DMS53 (cell line): ENCODE measurements at regions not wholly inside any gene's neighbourhood (a gene's known extent, or its start where the extent isn't known, plus 50 kb on each side); places are given as distances from the start of the nearest gene placed in this dataset.

Experiments used
- DNase-seq: peaks from one replicate; lab custom pipeline; 2025; lab: John Stamatoyannopoulos, UW

DNA sequence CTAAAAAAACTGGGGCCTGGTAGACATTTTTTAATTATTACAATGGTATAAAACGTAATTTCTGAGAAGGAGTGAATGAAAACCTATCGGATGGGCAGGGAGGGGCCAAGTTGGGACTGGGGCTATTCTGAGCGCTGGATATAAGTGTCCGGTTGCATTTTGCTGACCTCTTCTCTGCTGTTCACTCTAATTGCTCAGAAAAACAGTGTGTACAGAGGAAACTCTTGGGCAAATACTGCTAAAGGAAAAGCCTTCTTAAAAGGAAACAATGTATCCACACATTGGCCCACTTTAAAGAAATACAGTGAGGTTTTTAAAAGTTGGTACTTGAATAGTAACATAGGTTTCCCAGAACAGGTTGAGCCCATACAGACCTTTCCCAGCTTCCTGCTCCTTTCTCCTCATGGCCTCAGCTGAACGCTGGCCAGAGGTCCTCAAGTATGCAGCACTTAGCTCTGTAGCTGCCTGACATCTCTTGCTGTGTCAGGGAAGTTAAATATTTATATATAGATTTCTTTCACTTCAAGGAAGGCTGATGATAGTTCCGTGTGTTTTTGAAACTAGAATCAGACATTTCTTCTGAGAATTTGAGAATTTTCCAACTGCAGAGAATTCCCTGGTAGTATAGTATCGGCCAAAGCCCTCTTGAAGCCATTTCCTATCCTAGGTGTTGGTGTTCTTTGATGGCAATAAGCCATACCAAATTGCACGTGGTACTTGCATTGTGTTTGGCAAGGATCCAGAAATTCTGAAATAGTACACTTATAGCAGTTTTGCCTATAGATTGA lies 97.1 kb upstream of the SLC4A4 start:
- peak; percentile 51 for DNase-seq

GRCh38 chr4:71243091-71243833 lies 95.6 kb upstream of the SLC4A4 start:
- DNase-seq, result no peak

GRCh38 chr4:71247706-71248105 lies 91.1 kb upstream of the SLC4A4 start:
- DNase-seq, result no peak

DNA sequence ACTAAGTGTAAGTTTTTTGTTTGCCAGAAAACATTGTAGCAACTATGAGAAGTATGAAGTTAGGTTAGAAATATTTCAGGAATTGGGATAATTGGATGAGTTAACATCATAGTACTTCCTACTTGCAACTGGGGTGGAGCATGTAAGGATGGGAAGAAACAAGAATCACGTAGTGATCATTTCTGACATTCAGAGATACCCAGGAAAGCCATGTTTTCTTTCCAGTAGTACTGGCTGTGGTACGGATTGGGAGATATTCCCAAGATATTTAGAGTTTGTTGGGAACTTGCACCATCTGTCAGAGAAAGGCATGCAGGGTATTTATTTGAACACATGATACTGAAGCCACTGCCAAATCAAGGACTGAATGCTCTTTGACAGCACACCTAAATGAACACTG lies 87.6 kb upstream of the SLC4A4 start:
- DNase-seq, result no peak

DNA sequence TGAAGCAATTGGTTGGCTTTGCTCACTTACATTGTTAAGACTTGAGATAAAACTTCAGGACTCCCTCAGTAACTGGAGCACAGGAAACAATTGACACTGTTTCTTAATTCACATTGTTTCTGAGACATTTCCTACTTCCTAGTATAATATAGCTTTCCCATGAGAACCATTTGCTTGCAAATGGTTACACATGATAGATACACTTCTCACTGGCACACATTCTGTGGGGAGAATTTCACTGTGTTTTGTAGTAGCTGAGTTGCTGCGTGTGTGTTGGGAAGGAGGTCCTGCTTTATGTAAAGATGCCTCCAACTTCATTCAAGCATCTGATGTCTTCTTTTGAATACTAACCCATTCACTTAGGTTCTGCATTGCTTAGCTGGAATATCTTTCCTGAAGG lies 85.3 kb upstream of the SLC4A4 start:
- no peak for DNase-seq

DNA sequence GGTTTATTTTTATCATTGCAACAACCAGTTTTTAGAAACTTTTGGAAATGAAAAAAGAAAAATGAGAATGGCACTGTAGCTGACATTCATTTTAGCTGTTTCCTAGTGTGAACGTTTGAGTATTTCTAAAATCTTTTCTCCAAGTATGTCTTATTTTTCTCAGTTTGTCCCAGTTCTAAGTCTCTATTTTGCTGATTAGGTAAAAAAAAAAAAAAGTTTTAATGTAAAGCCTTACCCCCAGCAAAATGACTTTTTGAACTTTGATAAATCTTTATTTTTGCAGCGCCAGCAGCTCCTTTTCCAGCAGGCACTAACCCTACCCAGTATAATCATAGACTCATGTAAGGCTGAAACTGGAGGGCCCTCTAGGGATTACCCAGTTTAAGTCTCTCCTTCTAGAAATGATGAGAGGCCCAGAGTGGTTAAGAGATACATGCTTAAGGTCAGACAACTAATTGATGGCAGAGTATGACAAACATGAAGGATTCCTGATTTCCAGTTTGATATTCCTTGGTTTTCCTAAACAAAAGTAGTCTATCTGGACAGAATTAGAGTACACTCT lies 84.3 kb upstream of the SLC4A4 start:
- DNase-seq, result no peak

DNA sequence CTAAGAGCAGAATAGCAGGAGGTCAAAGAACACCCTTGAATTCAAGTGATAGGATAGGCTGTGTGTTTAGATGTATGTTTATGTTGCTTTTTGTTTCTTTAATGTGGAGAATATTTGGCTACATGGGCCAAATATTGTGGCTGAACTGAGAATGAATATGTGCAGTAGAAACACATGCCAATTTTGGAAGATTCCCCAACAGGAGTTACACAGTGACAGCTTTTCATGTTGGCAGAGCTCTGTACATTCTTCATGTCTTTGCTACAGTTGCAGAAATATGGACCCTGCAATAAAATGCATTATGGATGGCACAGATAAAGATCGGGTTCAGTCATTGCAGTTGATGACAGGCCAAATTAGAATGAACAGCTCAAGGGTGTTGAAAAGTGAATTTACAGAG lies 82.8 kb upstream of the SLC4A4 start:
- no peak for DNase-seq

DNA sequence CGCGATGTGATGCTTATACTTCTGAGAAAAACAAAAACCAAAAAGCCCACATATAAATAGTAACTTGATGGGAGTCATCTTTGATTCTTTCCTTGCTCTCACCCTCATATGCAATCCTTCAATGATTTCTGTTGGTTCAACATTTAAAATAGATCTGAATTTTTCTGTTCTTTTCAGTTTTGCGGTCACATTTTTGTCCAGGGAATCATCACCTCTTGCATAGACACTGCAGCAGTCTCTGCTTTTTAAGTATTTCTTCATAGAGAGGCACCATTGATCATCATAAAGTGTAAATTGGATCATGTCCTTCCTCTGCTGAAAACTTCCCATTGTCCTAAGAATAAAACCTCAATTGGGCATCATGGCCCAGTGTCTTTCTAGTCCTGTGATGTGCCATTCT lies 81.1 kb upstream of the SLC4A4 start:
- DNase-seq, result no peak

GRCh38 chr4:71258323-71258722 lies 80.5 kb upstream of the SLC4A4 start:
- DNase-seq, result no peak

- no peak for DNase-seq
These were observed 79.5 kb upstream of the SLC4A4 start for GRCh38 chr4:71259280-71259679.

- no peak for DNase-seq
These were observed 78.9 kb upstream of the SLC4A4 start for GRCh38 chr4:71259911-71260331.

GRCh38 chr4:71260544-71260943 lies 78.3 kb upstream of the SLC4A4 start:
- DNase-seq, result no peak

DNA sequence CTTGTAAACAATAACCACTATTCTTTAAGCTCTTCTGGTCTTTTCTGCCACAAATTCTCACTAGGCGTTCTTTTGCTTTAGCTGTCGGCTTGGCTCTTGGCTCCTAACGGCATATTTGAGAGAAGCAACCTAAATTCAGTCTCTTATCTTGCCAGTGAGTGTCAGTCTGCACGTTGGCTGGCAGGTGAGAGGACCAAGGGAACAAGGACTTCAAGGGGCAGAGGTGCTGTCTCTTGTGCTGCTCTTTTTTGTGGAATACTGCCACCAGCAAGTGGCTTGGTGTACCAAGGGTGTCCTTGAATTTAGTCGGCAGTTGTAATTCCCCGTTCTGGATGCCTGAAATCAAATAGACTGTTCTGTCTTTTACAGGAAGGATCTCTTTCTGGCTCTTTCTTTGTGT lies 77.8 kb upstream of the SLC4A4 start:
- DNase-seq, result no peak

DNA sequence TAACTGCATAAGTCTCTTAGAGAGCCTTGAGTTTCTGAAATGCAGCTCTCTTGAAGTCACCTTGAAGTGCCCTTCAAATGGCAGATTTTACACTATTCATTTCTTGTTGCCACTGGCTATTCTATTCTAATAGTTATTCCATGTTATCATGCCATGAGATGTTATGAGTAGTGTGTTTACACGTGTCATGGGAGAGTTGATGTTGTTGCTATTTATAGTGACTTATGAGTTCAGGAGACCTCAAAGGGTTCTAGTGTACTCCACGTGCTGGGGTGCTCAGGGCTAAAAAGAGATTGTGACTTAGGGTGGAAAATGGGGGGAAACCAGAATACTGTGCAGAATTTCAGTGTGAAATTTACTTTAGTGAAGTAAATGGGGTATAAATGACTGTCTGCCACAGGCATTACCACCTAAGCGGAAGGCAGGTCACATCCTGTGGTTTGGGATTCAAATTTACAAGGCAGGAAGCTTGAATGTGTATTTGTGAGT lies 77.1 kb upstream of the SLC4A4 start:
- peak; percentile 1 for DNase-seq

- DNase-seq, result no peak
These were observed 76.7 kb upstream of the SLC4A4 start for GRCh38 chr4:71262161-71262560.

DNA sequence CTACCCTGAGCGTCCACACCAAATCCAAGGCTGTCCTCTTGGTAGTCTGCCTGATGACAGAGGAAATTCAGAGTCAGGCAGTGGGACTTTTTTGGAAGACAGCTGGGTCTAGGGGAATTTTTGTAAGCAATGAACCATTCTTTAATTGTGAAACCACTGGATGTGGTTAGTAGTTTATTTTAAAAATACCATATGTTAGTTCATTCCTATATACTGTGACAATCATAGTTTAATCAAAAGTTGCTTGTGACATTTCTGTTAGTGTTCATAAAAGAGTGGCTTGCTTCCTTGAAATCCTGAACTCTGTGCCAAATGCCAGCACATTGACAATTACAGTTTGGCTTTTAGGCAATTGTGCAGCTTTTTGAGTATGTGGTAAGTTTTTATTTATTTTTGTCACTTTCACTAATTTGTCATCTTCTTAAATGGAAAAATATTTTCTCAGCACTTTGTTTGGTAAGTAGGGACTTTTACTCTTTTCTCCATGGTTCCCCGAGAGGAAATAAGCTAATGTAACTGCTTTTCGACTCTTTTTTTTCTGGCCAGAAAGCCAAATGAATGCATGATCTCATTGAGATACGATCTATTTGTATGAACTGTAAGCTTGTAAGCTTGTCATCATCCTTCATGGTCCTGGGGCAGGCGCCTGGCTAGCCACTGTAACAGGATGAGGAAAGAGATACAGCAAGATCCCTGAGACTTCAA lies 72.6 kb upstream of the SLC4A4 start:
- no peak for DNase-seq

DNA sequence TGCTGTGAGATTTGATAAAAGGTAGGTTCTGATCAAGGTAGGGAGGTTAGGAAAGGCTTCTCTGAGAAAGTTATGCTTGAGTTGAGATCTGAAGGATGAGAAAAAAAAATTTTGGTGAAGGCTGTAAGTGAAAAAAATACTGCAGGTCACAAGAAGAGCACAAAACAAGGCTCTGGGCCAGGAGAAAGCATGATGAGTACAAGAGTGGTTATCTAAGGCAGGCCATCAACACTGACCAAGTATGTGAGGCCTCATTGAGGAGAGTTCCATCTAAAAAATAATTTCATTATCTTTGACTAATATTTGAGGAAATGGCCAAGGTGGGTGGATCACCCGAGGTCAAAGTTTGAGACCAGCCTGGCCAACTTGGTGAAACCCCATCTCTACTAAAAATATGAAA lies 71.6 kb upstream of the SLC4A4 start:
- no peak for DNase-seq

DNA sequence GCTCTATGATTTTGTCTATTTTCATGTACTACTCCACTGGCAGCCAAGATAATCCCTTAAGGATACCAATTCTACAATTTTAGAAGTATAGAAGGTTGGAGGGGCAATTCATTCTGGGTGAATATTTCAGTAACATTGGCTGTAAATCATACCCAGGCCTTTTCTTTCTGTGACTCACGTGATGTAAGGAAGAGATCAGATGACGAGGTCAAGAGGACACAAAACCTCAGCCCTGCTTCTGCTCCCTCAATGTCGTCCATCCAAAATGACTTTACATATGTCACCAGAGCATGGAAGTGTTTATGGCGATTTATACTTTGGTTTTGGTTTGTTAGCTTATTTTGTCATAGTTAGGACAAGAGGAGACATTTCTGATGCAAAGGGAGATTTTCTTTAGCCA lies 70.7 kb upstream of the SLC4A4 start:
- DNase-seq, result peak; percentile 3

DNA sequence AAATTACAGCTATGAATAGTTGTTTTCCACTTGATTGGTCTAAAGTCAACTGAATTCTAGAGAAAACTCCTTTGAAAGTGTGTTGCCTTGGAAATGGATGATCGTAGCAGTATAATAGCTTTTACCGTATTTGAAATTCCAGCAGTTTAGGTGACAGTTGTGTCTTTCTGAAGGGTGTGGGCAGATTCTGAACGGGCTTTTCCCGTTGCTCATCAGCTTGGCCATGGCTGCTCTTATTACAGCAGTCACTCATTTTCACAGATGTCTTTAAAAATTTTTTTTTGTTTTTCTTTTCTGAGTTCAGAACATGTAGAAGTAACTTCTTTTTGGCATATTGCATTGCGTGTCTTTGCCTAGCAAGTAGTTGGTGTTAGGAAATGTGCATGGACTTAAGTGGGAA lies 69.6 kb upstream of the SLC4A4 start:
- DNase-seq, result no peak

DNA sequence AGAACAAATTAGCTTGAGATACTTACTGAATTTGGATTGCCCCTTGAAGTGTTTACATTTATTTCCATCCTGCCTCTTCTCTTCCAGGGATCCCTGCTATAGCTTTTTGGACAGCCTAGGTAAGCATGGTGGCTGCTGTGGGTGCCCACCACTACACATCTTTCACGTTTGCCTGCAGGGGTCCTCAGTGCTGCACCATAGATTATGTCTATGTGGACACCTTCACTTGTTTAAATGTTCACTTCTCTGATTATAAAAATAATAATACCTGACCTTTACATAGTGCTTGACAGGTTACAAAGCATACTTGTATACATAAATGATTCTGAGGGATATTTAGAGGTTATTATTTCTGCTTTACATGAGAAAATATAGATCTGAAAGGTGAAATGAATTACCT lies 67.9 kb upstream of the SLC4A4 start:
- peak; percentile 53 for DNase-seq

DNA sequence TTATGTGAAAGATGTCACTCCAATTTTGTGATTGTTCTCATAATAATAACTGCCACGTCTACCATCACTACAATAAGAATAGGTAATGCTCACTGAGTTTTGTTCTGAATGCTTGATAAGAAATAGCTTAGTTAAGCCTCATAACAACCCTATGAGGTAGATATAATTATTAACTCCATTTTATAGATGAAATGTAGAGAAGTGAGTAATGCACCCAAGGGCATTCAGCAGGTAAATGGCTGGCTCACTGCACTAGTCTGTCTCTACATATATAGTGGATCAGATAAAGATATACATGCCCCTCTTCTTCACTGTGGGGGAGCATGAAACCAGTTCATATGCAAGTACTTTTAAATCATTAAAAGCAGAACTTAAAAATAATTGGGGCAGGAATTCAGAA lies 65.8 kb upstream of the SLC4A4 start:
- DNase-seq, result no peak

DNA sequence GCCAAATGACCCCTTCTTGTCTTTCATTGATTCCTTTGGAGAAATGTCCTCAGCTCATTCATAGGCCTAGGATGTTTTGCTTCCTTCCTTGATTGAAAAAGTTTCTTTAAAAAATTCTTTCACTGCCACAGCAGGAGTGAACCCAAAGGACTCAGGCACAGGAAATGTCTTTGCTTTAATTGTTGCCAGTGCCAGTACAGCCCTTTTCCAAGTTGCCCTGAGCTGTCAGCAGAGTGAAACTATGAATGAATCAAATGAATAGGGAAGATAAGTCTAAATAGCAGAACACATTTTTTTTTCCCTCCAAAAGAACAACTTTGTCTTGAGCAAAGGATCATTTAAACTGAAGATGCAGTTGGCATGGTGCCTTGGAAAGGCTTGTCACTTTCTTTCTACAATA lies 63.8 kb upstream of the SLC4A4 start:
- DNase-seq, result no peak

DNA sequence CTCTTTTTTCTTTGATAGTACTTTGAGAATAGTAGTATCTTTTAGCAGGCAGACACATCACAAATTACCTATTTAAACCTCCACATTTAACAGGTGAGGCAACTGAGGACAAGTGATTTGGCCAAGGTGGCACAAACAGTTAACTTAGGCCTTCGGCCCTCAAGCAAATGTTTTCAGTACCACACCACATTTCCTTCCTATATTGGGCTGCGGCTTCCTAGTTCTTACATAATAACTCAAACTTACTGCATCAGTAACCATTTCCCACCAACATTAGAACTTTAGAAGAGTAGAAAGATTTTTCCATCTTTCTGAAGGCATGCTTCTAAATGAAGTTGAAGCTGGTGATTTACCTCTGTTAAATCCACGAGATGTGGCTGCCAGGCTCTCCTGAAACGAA lies 63.2 kb upstream of the SLC4A4 start:
- no peak for DNase-seq
